IMR-90 (cell line): ENCODE measurements at regions not wholly inside any gene's neighbourhood (a gene's known extent, or its start where the extent isn't known, plus 50 kb on each side); places are given as distances from the start of the nearest gene placed in this dataset.

Source experiments
- ATAC-seq: fragments of 200-7000 bp; cut with Tn5 transposase; 2 replicates; pipeline ENCODE4 v1.9.1; 2020; ENCODE audit warnings: low read depth, mild to moderate bottlenecking, moderate library complexity
- BruUV-seq: library from RNA; stranded (reverse); fragments of 400-500 nt; replicated peaks from 2 replicates; lab custom pipeline; 2021; lab: Mats Ljungman, UMichigan
- CTCF ChIA-PET: fragments of 300-600 bp; formaldehyde crosslinking; extraction: SDS; loops from one replicate; lab custom pipeline; 2021; ENCODE audit warnings: antibody characterized with exemption; lab: Yijun Ruan, JAX
- POLR2A ChIA-PET: fragments of 300-600 bp; sonication (Branson Sonifier 250); formaldehyde crosslinking; loops from one replicate; lab custom pipeline; 2022; ENCODE audit warnings: antibody characterized with exemption; ENCODE audit not compliant: unreplicated experiment; lab: Charles Lee
- DNase-seq: peaks from one replicate; pipeline ENCODE4 v3.0.0; 2013
- H2AFZ ChIP-seq: replicated peaks from 2 replicates; pipeline ENCODE3; 2013; ENCODE audit warnings: low read length, mild to moderate bottlenecking; ENCODE audit not compliant: poor library complexity
- H2AK5ac ChIP-seq: 2 replicates; pipeline ENCODE4 v1.6.1; 2013; ENCODE audit warnings: low read depth, low read length, inconsistent platforms
- H2AK9ac ChIP-seq: replicated peaks from 2 replicates; pipeline ENCODE3; 2013; ENCODE audit warnings: mild to moderate bottlenecking, low read depth, low read length, moderate library complexity; ENCODE audit not compliant: poor library complexity
- H2BK120ac ChIP-seq: 2 replicates; pipeline ENCODE4 v1.6.1; 2013; ENCODE audit warnings: low read depth, low read length, inconsistent platforms
- H2BK15ac ChIP-seq: 3 replicates; pipeline ENCODE4 v1.6.1; 2013; ENCODE audit warnings: low read depth, low read length, inconsistent platforms
- H2BK20ac ChIP-seq: 2 replicates; pipeline ENCODE4 v1.6.1; 2013; ENCODE audit warnings: low read depth, mild to moderate bottlenecking, inconsistent platforms, low read length, moderate library complexity
- H2BK5ac ChIP-seq: 2 replicates; pipeline ENCODE4 v1.6.1; 2013; ENCODE audit warnings: mild to moderate bottlenecking, low read depth, low read length, inconsistent platforms; ENCODE audit not compliant: poor library complexity, severe bottlenecking
- H3K14ac ChIP-seq: replicated peaks from 2 replicates; pipeline ENCODE4 v1.6.1; 2013; ENCODE audit warnings: low read depth, low read length, inconsistent platforms
- H3K18ac ChIP-seq: 2 replicates; pipeline ENCODE4 v1.6.1; 2013; ENCODE audit warnings: low read depth, low read length, control low read depth
- H3K23ac ChIP-seq: 2 replicates; pipeline ENCODE4 v1.6.1; 2013; ENCODE audit warnings: low read depth, low read length, inconsistent platforms
- H3K27ac ChIP-seq: 2 replicates; pipeline ENCODE4 v1.5.1; 2013; ENCODE audit warnings: mild to moderate bottlenecking, control low read depth, low read length; ENCODE audit not compliant: insufficient read depth
- H3K27me3 ChIP-seq: 2 replicates; pipeline ENCODE4 v1.6.1; 2013; ENCODE audit warnings: low read length; ENCODE audit not compliant: control insufficient read depth, insufficient read depth
- H3K36me3 ChIP-seq: 2 replicates; pipeline ENCODE4 v1.6.1; 2013; ENCODE audit warnings: low read length, mixed read lengths; ENCODE audit not compliant: control insufficient read depth, insufficient read depth
- H3K4ac ChIP-seq: 2 replicates; pipeline ENCODE4 v1.6.1; 2013; ENCODE audit warnings: low read depth, low read length, inconsistent platforms
- H3K4me1 ChIP-seq: 2 replicates; pipeline ENCODE4 v1.6.1; 2013; ENCODE audit warnings: low read length, mixed read lengths; ENCODE audit not compliant: control insufficient read depth, insufficient read depth
- H3K4me2 ChIP-seq: 2 replicates; pipeline ENCODE4 v1.6.1; 2013; ENCODE audit warnings: low read depth, mild to moderate bottlenecking, control low read depth, low read length, moderate library complexity
- H3K4me3 ChIP-seq: 2 replicates; pipeline ENCODE4 v1.5.1; 2013; ENCODE audit warnings: low read depth, mild to moderate bottlenecking, control low read depth, low read length, moderate library complexity; ENCODE audit not compliant: insufficient read depth
- H3K56ac ChIP-seq: 2 replicates; pipeline ENCODE4 v1.6.1; 2013; ENCODE audit warnings: low read length, inconsistent platforms; ENCODE audit not compliant: insufficient read depth; ENCODE audit errors: extremely low read depth
- H3K79me1 ChIP-seq, 2 experiments: 2 replicates each; pipeline ENCODE4 v1.6.1; 2013; ENCODE audit warnings: low read length in 2 of 2, inconsistent platforms in 1 of 2, low read depth in 1 of 2
- H3K9ac ChIP-seq: 2 replicates; pipeline ENCODE4 v1.6.1; 2013; ENCODE audit warnings: low read depth, low read length, control low read depth
- H3K9me1 ChIP-seq: 2 replicates; pipeline ENCODE4 v1.6.1; 2013; ENCODE audit warnings: low read length, inconsistent platforms; ENCODE audit not compliant: insufficient read depth
- H3K9me3 ChIP-seq: 2 replicates; pipeline ENCODE4 v1.6.1; 2013; ENCODE audit warnings: low read length; ENCODE audit not compliant: control insufficient read depth, insufficient read depth
- H4K20me1 ChIP-seq: 2 replicates; pipeline ENCODE4 v1.6.1; 2013; ENCODE audit warnings: low read length, inconsistent platforms; ENCODE audit not compliant: insufficient read depth
- H4K5ac ChIP-seq: 2 replicates; pipeline ENCODE4 v1.6.1; 2013; ENCODE audit warnings: mild to moderate bottlenecking, low read depth, low read length, control low read depth
- H4K8ac ChIP-seq, 2 experiments: 2 replicates each; pipeline ENCODE4 v1.6.1; 2013; ENCODE audit warnings: low read depth in 2 of 2, low read length in 2 of 2, control low read depth in 1 of 2, inconsistent platforms in 1 of 2
- H4K91ac ChIP-seq: 2 replicates; pipeline ENCODE4 v1.6.1; 2013; ENCODE audit warnings: low read depth, low read length, inconsistent platforms; ENCODE audit not compliant: insufficient read depth
- BHLHE40 ChIP-seq: fragments of 150-350 bp; IDR thresholded peaks from 2 replicates; pipeline ENCODE4 v1.6.1; 2016; ENCODE audit warnings: mild to moderate bottlenecking, low read depth, low read length
- CTCF ChIP-seq: conservative IDR thresholded peaks from 2 replicates; pipeline ENCODE4 v1.5.1; 2012; ENCODE audit warnings: mild to moderate bottlenecking, low read depth, low read length, improper control_type of control experiment
- FOS ChIP-seq: fragments of 150-350 bp; IDR thresholded peaks from 2 replicates; pipeline ENCODE4 v1.6.1; 2016; ENCODE audit warnings: low read depth, low read length
- RAD21 ChIP-seq: IDR thresholded peaks from 2 replicates; pipeline ENCODE4 v1.6.1; 2012; ENCODE audit warnings: low read length, improper control_type of control experiment
- WGBS, 2 experiments: methylation state at CpG; one replicate each; pipeline versions ENCODE4 v1.1.5 to v1.1.7; 2013; ENCODE audit warnings: missing lambda C conversion rate in 2 of 2; ENCODE audit not compliant: insufficient read length in 1 of 2; ENCODE audit errors: extremely low coverage in 2 of 2; 5-methylcytosine and 5-hydroxymethylcytosine counted together
- dilution Hi-C: fragments of 300-500 bp; cut with HindIII; formaldehyde crosslinking; loops from one replicate; pipeline ENCODE4 v1.14.3; 2018; ENCODE audit warnings: low sequenced_read_pairs; ENCODE audit not compliant: unreplicated experiment
- in situ Hi-C: fragments of 300-500 bp; cut with MboI; formaldehyde crosslinking; loops from 3 replicates; pipeline ENCODE4 v1.14.3; 2019; ENCODE audit warnings: low sequenced_read_pairs, inconsistent platforms, mixed read lengths
- intact Hi-C: fragments of 100-400 bp; cut with micrococcal nuclease; formaldehyde crosslinking; loops from 2 replicates; pipeline ENCODE4 v1.10.0; 2022

- Histone ChIP-seq H3K4ac (no peak overlapping the region), H3K4me1 (peaks cover 2% of the 10 kb centered on the region; the same call in 1 of the 2 replicates), H2AK5ac (no peak overlapping the region), H3K79me1 (no peaks in the 10 kb centered on the region), H2AK9ac (no peak overlapping the region), H2AFZ (no peak overlapping the region), H3K27me3 (peaks cover 1% of the 10 kb centered on the region; the same call in 1 of the 2 replicates), H3K27ac (no peak overlapping the region), H2BK20ac (no peak overlapping the region), H2BK120ac (no peak overlapping the region), H3K9ac (no peak overlapping the region), H3K9me1 (peaks cover 3% of the 10 kb centered on the region; the same call in 1 of the 2 replicates), H3K23ac (no peak overlapping the region), H3K9me3 (0 out of 2 replicates have a peak, but pooled peaks cover 1% of the 10 kb centered on the region), H4K5ac (no peak overlapping the region), H3K14ac (no peak overlapping the region), H4K20me1 (no peaks in the 10 kb centered on the region), H4K8ac (no peak overlapping the region), H3K56ac (no peak overlapping the region), H4K91ac (no peak overlapping the region), H3K18ac (no peak overlapping the region), H3K4me2 (no peak overlapping the region), H2BK5ac (no peak overlapping the region), H3K4me3 (no peak overlapping the region), H2BK15ac (no peak overlapping the region), H3K36me3 (no peaks in the 10 kb centered on the region)
- DNase-seq (no peak), ATAC-seq (no peak)
- POLR2A ChIA-PET: no interaction called here
- CTCF ChIA-PET: interaction anchor here (1.0 kb wide), 1 partner anchor 19 kb away, joined by 3 read pairs; no protein-coding TSS in a partner anchor
- TF ChIP-seq BHLHE40 (no peak), RAD21 (no peak), FOS (no peak), CTCF (no peak)
- intact Hi-C loops: no loop called here
- dilution Hi-C loops: no loop called here
- in situ Hi-C loops: no loop called here
- no CpG with 5 or more reads among the region's 9 CpGs for WGBS, 2 experiments
- no TSS peak for BruUV-seq
Observed at GRCh38 chr3:65026151-65026550, 338.4 kb upstream of the ADAMTS9 start.
